GM12873 (cell line): ENCODE measurements at regions not wholly inside any gene's neighbourhood (a gene's known extent, or its start where the extent isn't known, plus 50 kb on each side); places are given as distances from the start of the nearest gene placed in this dataset.

Experiments used
- TF ChIP-seq, protein P1 (sequence below): IDR thresholded peaks from 2 replicates; pipeline ENCODE4 v1.5.1; 2012; ENCODE audit warnings: low read depth, mild to moderate bottlenecking, moderate library complexity, low read length, control low read depth; ENCODE audit not compliant: insufficient read depth; ENCODE audit errors: missing control alignments

DNA sequence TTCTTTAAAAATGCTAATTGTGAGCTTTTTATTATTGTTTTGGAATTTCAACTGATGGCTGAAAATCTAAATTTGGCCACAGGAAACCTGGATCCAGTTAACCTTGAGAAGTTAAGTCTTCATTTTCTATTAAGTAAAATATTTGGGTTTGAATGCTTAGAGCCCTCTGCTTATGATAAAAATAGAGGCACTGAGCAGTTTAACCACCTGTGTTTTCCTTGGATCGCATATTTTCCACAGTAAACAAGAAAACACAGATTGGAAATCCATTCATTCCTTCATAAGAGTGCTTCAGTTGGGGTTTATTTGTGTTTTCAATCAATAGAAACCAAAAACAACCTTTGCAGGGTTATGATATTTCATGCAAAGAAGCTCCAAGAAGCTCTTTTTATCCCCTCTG, 77.2 kb upstream of the HES1 start:
- TF ChIP-seq, protein P1, sequence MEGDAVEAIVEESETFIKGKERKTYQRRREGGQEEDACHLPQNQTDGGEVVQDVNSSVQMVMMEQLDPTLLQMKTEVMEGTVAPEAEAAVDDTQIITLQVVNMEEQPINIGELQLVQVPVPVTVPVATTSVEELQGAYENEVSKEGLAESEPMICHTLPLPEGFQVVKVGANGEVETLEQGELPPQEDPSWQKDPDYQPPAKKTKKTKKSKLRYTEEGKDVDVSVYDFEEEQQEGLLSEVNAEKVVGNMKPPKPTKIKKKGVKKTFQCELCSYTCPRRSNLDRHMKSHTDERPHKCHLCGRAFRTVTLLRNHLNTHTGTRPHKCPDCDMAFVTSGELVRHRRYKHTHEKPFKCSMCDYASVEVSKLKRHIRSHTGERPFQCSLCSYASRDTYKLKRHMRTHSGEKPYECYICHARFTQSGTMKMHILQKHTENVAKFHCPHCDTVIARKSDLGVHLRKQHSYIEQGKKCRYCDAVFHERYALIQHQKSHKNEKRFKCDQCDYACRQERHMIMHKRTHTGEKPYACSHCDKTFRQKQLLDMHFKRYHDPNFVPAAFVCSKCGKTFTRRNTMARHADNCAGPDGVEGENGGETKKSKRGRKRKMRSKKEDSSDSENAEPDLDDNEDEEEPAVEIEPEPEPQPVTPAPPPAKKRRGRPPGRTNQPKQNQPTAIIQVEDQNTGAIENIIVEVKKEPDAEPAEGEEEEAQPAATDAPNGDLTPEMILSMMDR: no peak

DNA sequence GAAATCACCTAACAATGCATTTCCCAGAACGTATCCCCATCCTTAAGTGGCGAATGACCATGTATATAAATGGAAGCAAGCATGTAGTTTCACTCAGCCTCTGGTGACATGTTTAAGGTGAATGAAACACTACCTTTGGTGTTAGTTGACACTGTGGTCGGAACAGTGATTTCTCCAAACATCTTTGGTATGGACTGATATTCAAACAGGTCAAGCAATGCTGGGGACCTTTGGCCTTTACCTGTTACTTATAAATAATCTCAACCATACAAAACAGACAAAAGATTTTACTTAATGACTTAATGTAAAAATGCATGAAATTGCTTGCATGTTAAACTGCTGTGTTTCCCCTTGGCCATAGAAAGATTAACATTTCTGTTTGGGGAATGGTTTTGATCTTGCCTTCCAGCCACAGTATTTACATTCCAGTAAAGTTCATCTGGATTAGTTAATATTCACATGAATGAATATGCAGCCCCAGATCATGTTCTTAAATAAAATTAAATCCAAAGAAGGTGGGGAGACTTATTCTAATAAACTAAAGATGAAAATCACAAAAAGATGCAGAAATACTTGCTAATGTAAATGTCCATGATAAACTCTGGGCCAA, 74.4 kb upstream of the HES1 start:
- TF ChIP-seq, protein P1: no peak

DNA sequence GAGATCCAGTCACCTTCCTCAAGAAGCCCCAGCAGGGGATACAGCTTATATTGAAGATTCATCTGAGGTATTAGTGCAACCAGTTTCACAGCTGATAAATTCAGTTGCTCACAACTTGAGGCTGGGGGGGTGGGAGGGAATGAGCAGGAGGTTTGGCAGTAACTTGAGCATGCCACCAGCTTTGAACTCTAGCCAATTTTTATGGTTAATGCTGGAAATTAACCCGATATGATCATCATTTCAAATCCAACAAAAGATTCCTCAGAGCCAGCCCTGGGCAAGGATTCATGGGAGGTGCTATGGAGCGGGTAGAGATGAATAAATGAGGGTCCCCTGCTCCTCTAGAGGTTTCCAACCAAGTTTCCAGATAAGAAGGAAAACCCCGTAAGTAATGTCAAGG, 73.1 kb upstream of the HES1 start:
- TF ChIP-seq, protein P1: no peak

DNA sequence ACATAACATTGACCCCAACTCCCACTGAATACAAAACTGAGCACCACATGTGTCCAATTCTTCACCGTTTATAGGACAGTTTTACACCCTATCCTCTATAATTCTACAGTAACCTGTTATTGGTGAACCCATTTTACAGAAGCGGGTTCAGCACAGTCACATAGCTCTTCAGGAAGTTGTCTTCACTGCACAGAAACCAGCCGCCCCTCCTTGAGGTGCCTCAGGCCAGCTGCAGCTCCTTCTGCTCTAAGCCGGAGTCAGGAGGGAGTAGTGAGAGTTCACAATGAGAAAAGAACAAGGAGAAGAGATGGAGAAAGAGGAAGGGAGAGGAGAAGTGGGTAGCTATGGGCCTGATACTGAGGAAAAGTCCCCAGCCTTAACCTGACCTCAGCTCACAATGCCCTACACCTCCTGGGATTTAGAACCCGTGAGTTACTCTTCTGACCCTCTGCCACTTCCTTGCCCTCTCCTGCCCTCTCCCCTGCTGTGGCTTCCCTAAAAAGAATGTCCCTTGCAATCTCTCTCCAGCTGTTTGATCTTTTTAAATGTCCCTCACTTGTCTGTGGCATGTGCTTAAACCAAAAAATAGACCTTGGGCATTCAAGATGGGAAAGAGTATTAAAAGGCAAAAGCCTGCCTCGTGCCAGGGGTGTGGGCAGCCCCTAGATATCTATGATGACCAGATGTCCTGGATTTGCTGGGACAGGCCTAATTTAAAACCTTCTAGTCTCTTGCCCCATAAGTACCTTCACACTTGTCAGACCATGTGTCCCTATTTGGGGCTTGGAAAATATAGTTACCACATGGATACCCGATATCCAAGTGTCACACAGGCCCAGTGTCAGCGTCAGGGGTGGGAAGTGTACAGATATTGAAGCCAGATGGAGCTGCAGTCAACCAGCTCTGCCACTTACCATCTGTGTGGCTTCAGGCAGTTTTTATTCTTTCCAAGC, 71.3 kb upstream of the HES1 start:
- TF ChIP-seq, protein P1: no peak

DNA sequence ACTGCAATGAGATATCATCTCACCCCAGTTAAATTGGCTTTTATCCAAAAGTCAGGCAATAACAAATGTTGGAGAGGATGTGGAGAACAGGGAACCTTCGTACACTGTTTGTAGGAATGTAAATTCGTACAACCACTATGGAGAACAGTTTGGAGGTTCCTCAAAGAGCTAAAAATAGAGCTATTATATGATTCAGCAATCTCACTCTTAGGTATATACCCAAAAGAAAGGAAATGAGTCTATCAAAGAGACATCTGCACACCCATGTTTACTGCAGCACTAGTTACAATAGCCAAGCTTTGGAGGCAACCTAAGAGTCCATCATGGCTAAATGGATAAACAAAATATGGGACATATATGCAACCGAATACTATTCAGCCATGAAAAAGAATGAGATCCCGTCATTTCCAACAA, 68.0 kb upstream of the HES1 start:
- TF ChIP-seq, protein P1: no peak

DNA sequence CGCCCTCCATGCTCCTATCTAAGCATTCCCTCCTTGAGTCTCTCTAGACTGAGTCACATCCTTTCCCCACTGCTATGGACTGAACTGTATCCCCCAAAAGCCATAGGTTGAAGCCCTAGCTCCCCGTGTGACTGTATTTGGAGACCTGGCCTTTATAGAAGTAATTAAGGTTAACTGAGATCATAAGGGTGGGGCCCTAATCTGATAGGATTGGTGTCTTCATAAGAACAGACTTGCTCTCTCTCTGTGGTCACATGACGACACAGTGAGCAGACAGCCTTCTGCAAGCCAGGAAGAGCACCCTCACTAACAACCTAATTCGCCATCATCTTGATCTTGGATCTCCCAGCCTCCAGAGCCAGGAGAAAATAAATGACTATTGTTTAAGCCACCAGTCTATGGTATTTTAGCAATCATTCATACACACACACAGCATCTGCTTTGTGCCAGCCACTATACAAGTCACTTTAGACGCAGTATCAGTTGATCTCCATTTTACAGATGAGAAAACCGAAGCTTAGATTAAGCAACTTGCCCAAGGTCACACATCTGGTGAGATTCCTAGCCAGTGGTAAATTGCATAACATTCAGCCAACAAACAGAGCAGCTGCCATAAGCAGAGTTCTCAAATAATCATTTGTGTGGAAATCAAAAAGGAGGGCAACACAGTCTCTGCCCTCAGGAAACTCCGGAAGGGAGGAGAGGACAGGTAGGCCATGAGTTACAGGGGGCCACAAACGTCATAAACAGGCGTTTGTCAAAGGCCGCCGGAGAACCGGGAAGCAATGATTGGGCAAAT, 66.3 kb upstream of the HES1 start:
- TF ChIP-seq, protein P1: no peak

DNA sequence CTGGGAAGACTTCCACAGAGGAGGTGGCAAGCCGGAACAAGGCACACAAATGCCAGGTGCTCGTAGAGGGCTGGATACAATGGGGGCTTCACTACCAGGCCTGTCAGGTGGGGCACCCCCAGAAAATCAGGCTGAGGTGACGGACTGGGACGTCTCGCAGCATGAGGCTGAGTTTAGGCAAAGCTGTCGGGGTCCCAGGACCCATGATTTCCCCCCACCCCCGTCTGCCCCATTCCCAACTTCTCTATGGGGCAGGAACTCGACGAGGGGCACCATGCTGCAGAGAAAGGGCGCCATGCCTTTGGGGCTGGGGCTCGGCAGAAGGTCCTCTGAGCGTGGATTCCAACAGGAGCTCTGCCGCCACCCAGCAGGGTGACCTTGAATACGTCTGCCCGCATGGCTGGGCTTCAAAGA, 65.7 kb upstream of the HES1 start:
- TF ChIP-seq, protein P1: no peak
